Hepatocyte (in vitro differentiated cells): ENCODE measurements at regions not wholly inside any gene's neighbourhood (a gene's known extent, or its start where the extent isn't known, plus 50 kb on each side); places are given as distances from the start of the nearest gene placed in this dataset.

ENCODE experiments used
- CTCF ChIP-seq: fragments of 200-600 bp; sonication (generic); IDR thresholded peaks from 2 replicates; pipeline ENCODE4 v1.5.1; 2016; ENCODE audit warnings: antibody characterized with exemption, mild to moderate bottlenecking; ENCODE audit not compliant: poor library complexity
- EZH2 ChIP-seq: fragments of 200-600 bp; sonication (generic); IDR thresholded peaks from 2 replicates; pipeline ENCODE4 v1.6.1; 2016; ENCODE audit warnings: antibody characterized with exemption, mild to moderate bottlenecking, borderline replicate concordance
- EZH2phosphoT487 ChIP-seq: fragments of 200-600 bp; sonication (generic); IDR thresholded peaks from one replicate; pipeline ENCODE4 v1.6.1; 2018; ENCODE audit warnings: antibody characterized with exemption, mild to moderate bottlenecking, low read depth, moderate library complexity; ENCODE audit not compliant: unreplicated experiment, severe bottlenecking

GRCh38 chr19:7413629-7414028, 64.9 kb downstream of the ARHGEF18 start:
- TF ChIP-seq CTCF (no peak), EZH2 (no peak), EZH2phosphoT487 (no peak)
